GM12878 (cell line): ENCODE measurements at regions not wholly inside any gene's neighbourhood (a gene's known extent, or its start where the extent isn't known, plus 50 kb on each side); places are given as distances from the start of the nearest gene placed in this dataset.
A peak's percentile ranks its signal among the peaks of the same experiment; 100 is the strongest.

ENCODE experiments used
- ATAC-seq: fragments of 200-7000 bp; cut with Tn5 transposase; 3 replicates; pipeline ENCODE4 v1.9.1; 2020; ENCODE audit warnings: mild to moderate bottlenecking, moderate library complexity
- BruUV-seq: library from RNA; stranded (reverse); fragments of 400-500 nt; replicated peaks from 2 replicates; lab custom pipeline; 2021; lab: Mats Ljungman, UMichigan
- CTCF ChIA-PET: fragments of 300-600 bp; sonication (Branson Sonifier 250); formaldehyde crosslinking; extraction: SDS; loops from one replicate; lab custom pipeline; 2021; ENCODE audit warnings: inconsistent platforms; lab: Yijun Ruan, JAX
- POLR2A ChIA-PET: fragments of 350-600 bp; formaldehyde crosslinking; extraction: SDS; loops from one replicate; lab custom pipeline; 2021; ENCODE audit warnings: inconsistent platforms; lab: Charles Lee
- RAD21 ChIA-PET: fragments of 300-600 bp; sonication (Branson Sonifier 250); formaldehyde crosslinking; loops from one replicate; lab custom pipeline; 2023; ENCODE audit warnings: antibody characterized with exemption; ENCODE audit not compliant: unreplicated experiment; lab: Charles Lee
- SMC1A ChIA-PET: fragments of 300-600 bp; sonication (Branson Sonifier 250); formaldehyde crosslinking; loops from one replicate; lab custom pipeline; 2023; ENCODE audit not compliant: unreplicated experiment, uncharacterized antibody; lab: Charles Lee
- DNase-seq: peaks from one replicate; pipeline ENCODE4 v3.0.0-alpha.2; 2011; ENCODE audit warnings: low read depth, low spot score
- FAIRE-seq: peaks from 3 replicates; lab custom pipeline; 2011; peaks lifted over from hg19 to GRCh38; lab: Jason Lieb, UNC
- H2AFZ ChIP-seq: 2 replicates; pipeline ENCODE4 v1.6.0; 2011; ENCODE audit warnings: low read depth, low read length, control low read depth; ENCODE audit not compliant: control insufficient read depth
- H3K27ac ChIP-seq: 2 replicates; pipeline ENCODE4 v1.5.1; 2011; ENCODE audit warnings: control low read depth; ENCODE audit not compliant: control insufficient read depth, insufficient read depth
- H3K27me3 ChIP-seq, 2 experiments: replicated peaks in 1 of 2; 2 replicates each; pipeline versions ENCODE4 v1.6.0 to v1.6.1; 2011; ENCODE audit warnings: low read length in 1 of 2; ENCODE audit not compliant: control insufficient read depth in 2 of 2, insufficient read depth in 2 of 2
- H3K36me3 ChIP-seq, 2 experiments: 2 replicates each; pipeline ENCODE4 v1.5.1; 2011; ENCODE audit warnings: low read length in 1 of 2; ENCODE audit not compliant: control insufficient read depth in 2 of 2, insufficient read depth in 2 of 2
- H3K4me1 ChIP-seq: 2 replicates; pipeline ENCODE4 v1.6.1; 2011; ENCODE audit warnings: mild to moderate bottlenecking, low read length, moderate library complexity, mixed read lengths; ENCODE audit not compliant: control insufficient read depth, insufficient read depth
- H3K4me2 ChIP-seq: 2 replicates; pipeline ENCODE4 v1.6.0; 2011; ENCODE audit warnings: control low read depth; ENCODE audit not compliant: control insufficient read depth, insufficient read depth
- H3K4me3 ChIP-seq: fragments of 200-600 bp; sonication (generic); 2 replicates; pipeline ENCODE4 v1.5.1; 2016
- H3K79me2 ChIP-seq: 2 replicates; pipeline ENCODE4 v1.6.0; 2011; ENCODE audit warnings: low read length; ENCODE audit not compliant: control insufficient read depth, insufficient read depth
- H3K9ac ChIP-seq: 2 replicates; pipeline ENCODE4 v1.8.0; 2011; ENCODE audit warnings: low read length, control low read depth, mixed read lengths; ENCODE audit not compliant: control insufficient read depth, insufficient read depth
- H3K9me3 ChIP-seq: replicated peaks from 3 replicates; pipeline ENCODE4 v1.5.1; 2011; ENCODE audit warnings: mild to moderate bottlenecking, low read length; ENCODE audit not compliant: control insufficient read depth, insufficient read depth
- H4K20me1 ChIP-seq: 2 replicates; pipeline ENCODE4 v1.6.0; 2011; ENCODE audit not compliant: control insufficient read depth, insufficient read depth
- BMI1 ChIP-seq: fragments of 450-650 bp; IDR thresholded peaks from 2 replicates; pipeline ENCODE4 v1.6.1; 2016; ENCODE audit warnings: mild to moderate bottlenecking, moderate library complexity, borderline replicate concordance
- CHD2 ChIP-seq: IDR thresholded peaks from 2 replicates; pipeline ENCODE4 v1.6.1; 2011; ENCODE audit warnings: low read depth, low read length, improper control_type of control experiment, borderline replicate concordance
- ELK1 ChIP-seq: IDR thresholded peaks from 2 replicates; pipeline ENCODE4 v1.6.1; 2012; ENCODE audit warnings: low read depth, low read length, improper control_type of control experiment
- EZH2 ChIP-seq: IDR thresholded peaks from 2 replicates; pipeline ENCODE4 v1.6.1; 2012; ENCODE audit warnings: low read depth, mild to moderate bottlenecking, control low read depth, inconsistent platforms, low read length, borderline replicate concordance; ENCODE audit not compliant: control insufficient read depth
- HCFC1 ChIP-seq: fragments of 150-350 bp; IDR thresholded peaks from 2 replicates; pipeline ENCODE4 v1.6.1; 2014; ENCODE audit warnings: low read length
- IRF4 ChIP-seq: IDR thresholded peaks from 2 replicates; pipeline ENCODE4 v1.6.1; 2011; ENCODE audit warnings: low read depth, low read length
- JUNB ChIP-seq: IDR thresholded peaks from 2 replicates; pipeline ENCODE4 v1.6.1; 2016; ENCODE audit warnings: antibody characterized with exemption, mild to moderate bottlenecking
- KAT2A ChIP-seq: conservative IDR thresholded peaks from 2 replicates; pipeline ENCODE4 v1.6.1; 2011; ENCODE audit warnings: low read depth, low read length; ENCODE audit not compliant: control insufficient read depth
- MAX ChIP-seq: IDR thresholded peaks from 2 replicates; pipeline ENCODE4 v1.6.1; 2012; ENCODE audit warnings: low read depth, low read length, improper control_type of control experiment
- MTA2 ChIP-seq: fragments of 450-650 bp; IDR thresholded peaks from 2 replicates; pipeline ENCODE4 v1.6.1; 2016; ENCODE audit warnings: low read depth, mild to moderate bottlenecking, moderate library complexity
- MYC ChIP-seq: IDR thresholded peaks from 2 replicates; pipeline ENCODE4 v1.6.1; 2011; ENCODE audit warnings: mild to moderate bottlenecking, low read length, moderate library complexity, inconsistent platforms; ENCODE audit not compliant: insufficient read depth, insufficient replicate concordance, insufficient read length, severe bottlenecking
- NFYA ChIP-seq: IDR thresholded peaks from 2 replicates; pipeline ENCODE4 v1.6.1; 2011; ENCODE audit warnings: low read depth, mild to moderate bottlenecking, low read length, improper control_type of control experiment, borderline replicate concordance
- NR2C2 ChIP-seq: IDR thresholded peaks from 2 replicates; pipeline ENCODE4 v1.6.1; 2011; ENCODE audit warnings: borderline replicate concordance, low read depth; ENCODE audit not compliant: control insufficient read depth, insufficient read length
- NRF1 ChIP-seq: conservative IDR thresholded peaks from 2 replicates; pipeline ENCODE4 v1.6.1; 2011; ENCODE audit warnings: mild to moderate bottlenecking, low read depth, low read length, improper control_type of control experiment
- RAD51 ChIP-seq: fragments of 450-650 bp; IDR thresholded peaks from 2 replicates; pipeline ENCODE4 v1.6.1; 2016; ENCODE audit warnings: moderate library complexity, mild to moderate bottlenecking, inconsistent platforms
- RCOR1 ChIP-seq: conservative IDR thresholded peaks from 2 replicates; pipeline ENCODE4 v1.6.1; 2012; ENCODE audit warnings: low read depth, low read length, improper control_type of control experiment
- SKIL ChIP-seq: fragments of 450-650 bp; IDR thresholded peaks from 2 replicates; pipeline ENCODE4 v1.6.1; 2017; ENCODE audit warnings: mild to moderate bottlenecking, low read depth, inconsistent platforms; ENCODE audit not compliant: poor library complexity, severe bottlenecking
- SMC3 ChIP-seq: IDR thresholded peaks from 2 replicates; pipeline ENCODE4 v1.6.1; 2011; ENCODE audit warnings: low read length, improper control_type of control experiment, borderline replicate concordance
- YBX1 ChIP-seq: fragments of 450-650 bp; IDR thresholded peaks from 2 replicates; pipeline ENCODE4 v1.6.1; 2016; ENCODE audit warnings: antibody characterized with exemption
- ZNF274 ChIP-seq: IDR thresholded peaks from one replicate; pipeline ENCODE4 v1.8.0; 2011; ENCODE audit not compliant: insufficient read length, insufficient read depth
- ZNF384 ChIP-seq: IDR thresholded peaks from 2 replicates; pipeline ENCODE4 v1.6.1; 2012; ENCODE audit warnings: low read depth, mild to moderate bottlenecking, low read length, improper control_type of control experiment, borderline replicate concordance
- WGBS: methylation state at CpG from one replicate; pipeline ENCODE4 v1.1.6; 2016; ENCODE audit warnings: low lambda C conversion rate; ENCODE audit not compliant: insufficient replicate concordance, insufficient coverage; ENCODE audit errors: missing lambda C conversion rate; 5-methylcytosine and 5-hydroxymethylcytosine counted together
- in situ Hi-C: fragments of 300-500 bp; cut with MboI; formaldehyde crosslinking; loops from 9 replicates; pipeline ENCODE4 v1.14.3; 2018; ENCODE audit warnings: mixed read lengths
- intact Hi-C: fragments of 100-400 bp; cut with micrococcal nuclease; formaldehyde crosslinking; loops from one replicate; pipeline ENCODE4 v1.14.2; 2022; ENCODE audit not compliant: unreplicated experiment

GRCh38 chr14:71320734-71321573 is 413.7 kb downstream of the PCNX1 start:
- Histone ChIP-seq H3K27ac (peak overlapping the region; percentile 94), H3K4me2 (peak overlapping the region; percentile 94), H3K79me2 (peaks cover 53% of the 10 kb centered on the region), H3K4me1 (peaks cover 18% of the 10 kb centered on the region), H3K27me3 (no peaks in the 10 kb centered on the region), H3K36me3 (no peaks in the 10 kb centered on the region), H4K20me1 (no peaks in the 10 kb centered on the region), H2AFZ (peak overlapping the region; percentile 70), H3K4me3 (peak overlapping the region; percentile 98), H3K9ac (peak overlapping the region; percentile 94), H3K9me3 (no peaks in the 10 kb centered on the region)
- ChIA-PET SMC1A (interaction anchor here (0.6 to 8.5 kb wide), 40 partner anchors 10 to 1821 kb away, joined by 3 to 150 read pairs (median 6); no protein-coding TSS in a partner anchor), CTCF (interaction anchor here (0.7 to 8.1 kb wide), 33 partner anchors 9 to 534 kb away, joined by 3 to 89 read pairs (median 5); no protein-coding TSS in a partner anchor), POLR2A (interaction anchor here (0.7 to 2.1 kb wide), 10 partner anchors 25 to 233 kb away, joined by 3 to 7 read pairs (median 4); no protein-coding TSS in a partner anchor), RAD21 (interaction anchor here (0.6 to 9.4 kb wide), 39 partner anchors 9 to 535 kb away, joined by 3 to 151 read pairs (median 4); no protein-coding TSS in a partner anchor)
- no TSS peak for BruUV-seq
- FAIRE-seq (no peak), ATAC-seq (peak; percentile 58), DNase-seq (no peak)
- WGBS: under 1% methylated on average over 41 of the region's 96 CpGs
- in situ Hi-C loops (loop anchor here (5.0 kb wide), 1 partner anchor 176 kb away; no protein-coding TSS in a partner anchor), intact Hi-C loops (loop anchor here (1.0 to 10.0 kb wide), 6 partner anchors 114 to 432 kb away; no protein-coding TSS in a partner anchor)
- TF ChIP-seq ZNF274 (no peak), CHD2 (no peak), ELK1 (no peak), RAD51 (no peak), ZNF384 (no peak), JUNB (no peak), NRF1 (no peak), NR2C2 (no peak), YBX1 (no peak), KAT2A (no peak), RCOR1 (no peak), NFYA (no peak), BMI1 (no peak), SKIL (no peak), MYC (no peak), IRF4 (no peak), HCFC1 (no peak), SMC3 (no peak), EZH2 (no peak), MTA2 (no peak), MAX (no peak; the same call in 1 of the 2 replicates)
